GM23338 (cell line): ENCODE measurements at regions not wholly inside any gene's neighbourhood (a gene's known extent, or its start where the extent isn't known, plus 50 kb on each side); places are given as distances from the start of the nearest gene placed in this dataset.
A peak's percentile ranks its signal among the peaks of the same experiment; 100 is the strongest.

Experiments
- CREB1 ChIP-seq: fragments of 250-450 bp; sonication (Bioruptor Pico); IDR thresholded peaks from 2 replicates; pipeline ENCODE4 v1.5.0; 2020; ENCODE audit warnings: low read depth, mild to moderate bottlenecking, moderate library complexity
- EZH2 ChIP-seq: fragments of 200-600 bp; sonication (generic); IDR thresholded peaks from one replicate; pipeline ENCODE4 v1.8.0; 2017; ENCODE audit warnings: antibody characterized with exemption, mild to moderate bottlenecking, low read depth; ENCODE audit not compliant: unreplicated experiment
- EZH2phosphoT487 ChIP-seq: fragments of 200-600 bp; sonication (generic); IDR thresholded peaks from one replicate; pipeline ENCODE4 v1.8.1; 2018; ENCODE audit warnings: antibody characterized with exemption; ENCODE audit not compliant: unreplicated experiment
- POLR2AphosphoS5 ChIP-seq: IDR thresholded peaks from 2 replicates; pipeline ENCODE4 v1.6.1; 2016; ENCODE audit warnings: antibody characterized with exemption, low read depth
- REST ChIP-seq: IDR thresholded peaks from one replicate; pipeline ENCODE4 v1.6.1; 2018; ENCODE audit warnings: antibody characterized with exemption; ENCODE audit not compliant: unreplicated experiment
- TF ChIP-seq, protein P1 (sequence below), 2 experiments: fragments of 200-600 bp in 1 of 2; sonication (generic) in 1 of 2; conservative IDR thresholded peaks; 2 replicates each; pipeline versions ENCODE4 v1.5.1 to v1.6.1; 2016 to 2017; ENCODE audit warnings: antibody characterized with exemption in 2 of 2, low read depth in 2 of 2, mild to moderate bottlenecking in 2 of 2, moderate library complexity in 1 of 2

GRCh38 chr5:5886812-5887486 lies 464.5 kb downstream of the ICE1 start:
- TF ChIP-seq, protein P1, sequence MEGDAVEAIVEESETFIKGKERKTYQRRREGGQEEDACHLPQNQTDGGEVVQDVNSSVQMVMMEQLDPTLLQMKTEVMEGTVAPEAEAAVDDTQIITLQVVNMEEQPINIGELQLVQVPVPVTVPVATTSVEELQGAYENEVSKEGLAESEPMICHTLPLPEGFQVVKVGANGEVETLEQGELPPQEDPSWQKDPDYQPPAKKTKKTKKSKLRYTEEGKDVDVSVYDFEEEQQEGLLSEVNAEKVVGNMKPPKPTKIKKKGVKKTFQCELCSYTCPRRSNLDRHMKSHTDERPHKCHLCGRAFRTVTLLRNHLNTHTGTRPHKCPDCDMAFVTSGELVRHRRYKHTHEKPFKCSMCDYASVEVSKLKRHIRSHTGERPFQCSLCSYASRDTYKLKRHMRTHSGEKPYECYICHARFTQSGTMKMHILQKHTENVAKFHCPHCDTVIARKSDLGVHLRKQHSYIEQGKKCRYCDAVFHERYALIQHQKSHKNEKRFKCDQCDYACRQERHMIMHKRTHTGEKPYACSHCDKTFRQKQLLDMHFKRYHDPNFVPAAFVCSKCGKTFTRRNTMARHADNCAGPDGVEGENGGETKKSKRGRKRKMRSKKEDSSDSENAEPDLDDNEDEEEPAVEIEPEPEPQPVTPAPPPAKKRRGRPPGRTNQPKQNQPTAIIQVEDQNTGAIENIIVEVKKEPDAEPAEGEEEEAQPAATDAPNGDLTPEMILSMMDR (conservative IDR thresholded peaks at IDR 0.05; ENCODE audit: low read depth in 2 of 2): peak; percentile 58 to 86
- TF ChIP-seq EZH2 (no peak), EZH2phosphoT487 (no peak), REST (no peak), POLR2AphosphoS5 (no peak), CREB1 (CRISPR knock-in tag) (no peak)
